Neural progenitor cell (in vitro differentiated cells): ENCODE measurements at regions not wholly inside any gene's neighbourhood (a gene's known extent, or its start where the extent isn't known, plus 50 kb on each side); places are given as distances from the start of the nearest gene placed in this dataset.

Experiments used
- DNase-seq: peaks from one replicate; pipeline ENCODE4 v3.0.0-alpha.2; 2016; ENCODE audit warnings: low spot score
- H2AFZ ChIP-seq: fragments of 200-600 bp; sonication (generic); replicated peaks from 2 replicates; pipeline ENCODE4 v1.6.1; 2016; ENCODE audit warnings: antibody characterized with exemption
- H3F3A ChIP-seq: fragments of 200-600 bp; sonication (generic); 2 replicates; pipeline ENCODE4 v1.6.1; 2016; ENCODE audit warnings: antibody characterized with exemption, low read depth
- H3K27ac ChIP-seq: fragments of 200-600 bp; sonication (generic); 2 replicates; pipeline ENCODE4 v1.5.1; 2016; ENCODE audit warnings: mild to moderate bottlenecking
- H3K27me3 ChIP-seq: fragments of 200-600 bp; sonication (generic); 2 replicates; pipeline ENCODE4 v1.6.1; 2016; ENCODE audit warnings: mild to moderate bottlenecking, moderate library complexity
- H3K36me3 ChIP-seq: fragments of 200-600 bp; sonication (generic); 2 replicates; pipeline ENCODE4 v1.5.1; 2016
- H3K4me1 ChIP-seq: fragments of 200-600 bp; sonication (generic); 2 replicates; pipeline ENCODE4 v1.6.1; 2016; ENCODE audit warnings: mixed run types
- H3K4me2 ChIP-seq: fragments of 200-600 bp; sonication (generic); 2 replicates; pipeline ENCODE4 v1.6.1; 2016
- H3K4me3 ChIP-seq: fragments of 200-600 bp; sonication (generic); 2 replicates; pipeline ENCODE4 v1.5.1; 2016
- H3K79me2 ChIP-seq: fragments of 200-600 bp; sonication (generic); 2 replicates; pipeline ENCODE4 v1.6.1; 2016; ENCODE audit warnings: low read depth
- H3K9ac ChIP-seq: fragments of 200-600 bp; sonication (generic); 2 replicates; pipeline ENCODE4 v1.6.1; 2016
- H3K9me3 ChIP-seq: fragments of 200-600 bp; sonication (generic); 2 replicates; pipeline ENCODE4 v1.5.1; 2016; ENCODE audit warnings: low read depth
- H4K20me1 ChIP-seq: fragments of 200-600 bp; sonication (generic); 2 replicates; pipeline ENCODE4 v1.6.1; 2016; ENCODE audit warnings: low read depth
- H3K27ac Mint-ChIP-seq: 3 replicates; pipeline ENCODE4 v1.8.0; 2021; ENCODE audit warnings: mixed read lengths
- H3K27me3 Mint-ChIP-seq: 2 replicates; pipeline ENCODE4 v1.8.0; 2022; ENCODE audit warnings: low read depth, mild to moderate bottlenecking, inconsistent platforms, moderate library complexity, mixed read lengths; ENCODE audit not compliant: insufficient read depth
- H3K36me3 Mint-ChIP-seq: 3 replicates; pipeline ENCODE4 v1.8.0; 2021; ENCODE audit warnings: mixed read lengths
- H3K4me1 Mint-ChIP-seq: 3 replicates; pipeline ENCODE4 v1.8.0; 2021; ENCODE audit warnings: mixed read lengths
- H3K4me3 Mint-ChIP-seq: 3 replicates; pipeline ENCODE4 v1.8.0; 2021; ENCODE audit warnings: mild to moderate bottlenecking, moderate library complexity, mixed read lengths
- H3K9me3 Mint-ChIP-seq: 3 replicates; pipeline ENCODE4 v1.8.0; 2020; ENCODE audit warnings: mixed read lengths
- CTCF ChIP-seq: fragments of 200-600 bp; sonication (generic); IDR thresholded peaks from 2 replicates; pipeline ENCODE4 v1.5.1; 2017; ENCODE audit warnings: antibody characterized with exemption, mild to moderate bottlenecking
- EZH2 ChIP-seq: fragments of 200-600 bp; sonication (generic); IDR thresholded peaks from 2 replicates; pipeline ENCODE4 v1.6.1; 2017; ENCODE audit warnings: antibody characterized with exemption, mild to moderate bottlenecking, moderate library complexity
- EZH2phosphoT487 ChIP-seq: fragments of 200-600 bp; sonication (generic); IDR thresholded peaks from 2 replicates; pipeline ENCODE4 v1.6.1; 2017; ENCODE audit warnings: antibody characterized with exemption

- no peak overlapping the region for H3K4me3 ChIP-seq
- Mint-ChIP-seq H3K27me3 (peaks cover 2% of the 10 kb centered on the region), H3K9me3 (no peaks in the 10 kb centered on the region), H3K27ac (no peak overlapping the region), H3K4me1 (no peaks in the 10 kb centered on the region), H3K4me3 (no peak overlapping the region), H3K36me3 (no peaks in the 10 kb centered on the region)
- H4K20me1 ChIP-seq, result no peaks in the 10 kb centered on the region
- no peaks in the 10 kb centered on the region for H3K4me1 ChIP-seq
- no peak overlapping the region for H3K4me2 ChIP-seq
- H3K9ac ChIP-seq, result no peak overlapping the region
- no peaks in the 10 kb centered on the region for H3K36me3 ChIP-seq
- H2AFZ ChIP-seq, result no peak overlapping the region
- no peaks in the 10 kb centered on the region for H3F3A ChIP-seq
- no peaks in the 10 kb centered on the region for H3K27me3 ChIP-seq
- TF ChIP-seq CTCF (no peak), EZH2 (no peak), EZH2phosphoT487 (no peak)
- no peaks in the 10 kb centered on the region for H3K79me2 ChIP-seq
- DNase-seq, result no peak
- no peak overlapping the region for H3K27ac ChIP-seq
- H3K9me3 ChIP-seq, result no peaks in the 10 kb centered on the region
Measured at GRCh38 chr6:151682251-151682650, 125.2 kb upstream of the ESR1 start.

GRCh38 chr6:151682922-151683321, 124.6 kb upstream of the ESR1 start:
- Histone ChIP-seq H3F3A (no peaks in the 10 kb centered on the region), H4K20me1 (no peaks in the 10 kb centered on the region), H2AFZ (no peak overlapping the region), H3K79me2 (no peaks in the 10 kb centered on the region), H3K4me3 (no peak overlapping the region), H3K4me2 (no peak overlapping the region), H3K36me3 (no peaks in the 10 kb centered on the region), H3K27ac (no peak overlapping the region), H3K4me1 (no peaks in the 10 kb centered on the region), H3K9ac (no peak overlapping the region), H3K9me3 (no peaks in the 10 kb centered on the region), H3K27me3 (no peaks in the 10 kb centered on the region)
- Mint-ChIP-seq H3K4me3 (no peak overlapping the region), H3K36me3 (no peaks in the 10 kb centered on the region), H3K9me3 (no peaks in the 10 kb centered on the region), H3K27ac (no peak overlapping the region), H3K4me1 (no peaks in the 10 kb centered on the region), H3K27me3 (peaks cover 2% of the 10 kb centered on the region)
- no peak for DNase-seq
- TF ChIP-seq CTCF (no peak), EZH2phosphoT487 (no peak), EZH2 (no peak)

- Mint-ChIP-seq H3K36me3 (no peaks in the 10 kb centered on the region), H3K27me3 (peaks cover 2% of the 10 kb centered on the region), H3K4me3 (no peak overlapping the region), H3K27ac (no peak overlapping the region), H3K4me1 (no peaks in the 10 kb centered on the region), H3K9me3 (no peaks in the 10 kb centered on the region)
- no peak overlapping the region for H2AFZ ChIP-seq
- no peaks in the 10 kb centered on the region for H3K36me3 ChIP-seq
- no peaks in the 10 kb centered on the region for H4K20me1 ChIP-seq
- H3F3A ChIP-seq, result no peaks in the 10 kb centered on the region
- no peak overlapping the region for H3K27ac ChIP-seq
- H3K9me3 ChIP-seq, result no peaks in the 10 kb centered on the region
- H3K4me1 ChIP-seq, result no peaks in the 10 kb centered on the region
- H3K79me2 ChIP-seq, result no peaks in the 10 kb centered on the region
- H3K4me2 ChIP-seq, result no peak overlapping the region
- no peak overlapping the region for H3K4me3 ChIP-seq
- H3K9ac ChIP-seq, result no peak overlapping the region
- no peak for TF ChIP-seq CTCF
- no peak for TF ChIP-seq EZH2phosphoT487
- H3K27me3 ChIP-seq, result no peaks in the 10 kb centered on the region
- no peak for DNase-seq
Measured at GRCh38 chr6:151683381-151683780, 124.1 kb upstream of the ESR1 start.
